ENCODE measurements at regions not wholly inside any gene's neighbourhood (a gene's known extent, or its start where the extent isn't known, plus 50 kb on each side); places are given as distances from the start of the nearest gene placed in this dataset.

GRCh38 chr2:145140658-145141057 lies 620.7 kb upstream of the ZEB2 start:
- in situ Hi-C loops (cut with MboI; ENCODE audit: low sequenced_read_pairs): no loop called here

DNA sequence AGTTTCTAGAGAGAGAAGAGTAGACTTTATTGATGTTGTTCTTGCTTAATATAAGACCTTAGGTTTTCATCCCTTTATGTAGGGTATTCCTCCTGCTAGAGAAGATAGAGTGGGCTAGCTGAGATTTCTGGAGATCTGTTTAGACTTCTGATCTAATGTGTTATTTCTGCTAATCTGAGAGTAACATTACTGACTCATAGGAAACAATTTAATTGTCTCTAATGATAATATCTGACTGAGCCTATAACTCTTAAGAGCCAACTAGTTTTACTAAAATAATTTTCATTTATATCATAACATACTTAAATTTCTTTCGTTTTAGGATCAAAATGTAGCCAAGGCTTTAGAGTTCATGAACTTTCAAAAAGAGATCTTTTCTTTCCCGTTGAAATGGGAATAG lies 618.7 kb upstream of the ZEB2 start:
- in situ Hi-C loops (cut with MboI; ENCODE audit: low sequenced_read_pairs): no loop called here

DNA sequence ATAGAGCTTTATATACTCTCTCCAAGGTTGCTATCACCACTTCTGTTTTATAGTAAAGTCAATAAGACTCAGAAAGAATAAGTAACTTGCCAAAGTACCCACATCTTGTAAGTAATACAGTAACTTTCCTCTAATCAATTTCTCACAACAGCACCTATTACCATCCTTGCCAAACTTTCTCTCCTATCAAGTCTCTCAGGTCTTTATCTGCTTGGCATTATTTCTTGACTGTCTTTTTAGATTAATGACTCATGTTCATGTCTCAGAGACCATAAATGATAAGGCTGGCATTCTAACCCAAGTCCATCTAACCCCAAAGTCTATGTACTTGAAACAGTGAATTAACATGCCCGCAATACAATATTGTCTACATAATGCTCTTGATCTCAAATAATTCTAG lies 618.0 kb upstream of the ZEB2 start:
- in situ Hi-C loops (cut with MboI; ENCODE audit: low sequenced_read_pairs): no loop called here

- in situ Hi-C loops (cut with MboI; ENCODE audit: low sequenced_read_pairs): no loop called here
Measured at GRCh38 chr2:145137211-145137610, 617.3 kb upstream of the ZEB2 start.

DNA sequence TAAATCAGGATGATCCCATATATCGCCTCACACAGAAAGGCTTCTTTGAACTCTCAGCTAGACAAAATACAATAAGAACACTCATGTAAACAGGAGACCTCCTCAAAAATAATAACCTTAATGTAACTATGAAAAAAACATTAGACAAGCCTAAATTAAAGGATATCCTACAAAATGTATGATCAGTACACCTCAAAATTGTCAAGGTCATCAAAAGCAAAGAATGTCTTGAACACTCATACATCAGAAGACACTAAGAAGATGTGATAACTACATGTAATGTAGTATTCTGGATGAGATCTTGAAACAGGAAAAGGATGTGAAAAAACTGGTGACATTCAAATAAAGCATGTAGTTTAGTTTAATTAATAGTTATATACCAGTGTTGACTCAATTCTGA lies 616.8 kb upstream of the ZEB2 start:
- in situ Hi-C loops (cut with MboI; ENCODE audit: low sequenced_read_pairs): no loop called here

- in situ Hi-C loops (cut with MboI; ENCODE audit: low sequenced_read_pairs): no loop called here
Measured at GRCh38 chr2:145126146-145126545, 606.2 kb upstream of the ZEB2 start.

DNA sequence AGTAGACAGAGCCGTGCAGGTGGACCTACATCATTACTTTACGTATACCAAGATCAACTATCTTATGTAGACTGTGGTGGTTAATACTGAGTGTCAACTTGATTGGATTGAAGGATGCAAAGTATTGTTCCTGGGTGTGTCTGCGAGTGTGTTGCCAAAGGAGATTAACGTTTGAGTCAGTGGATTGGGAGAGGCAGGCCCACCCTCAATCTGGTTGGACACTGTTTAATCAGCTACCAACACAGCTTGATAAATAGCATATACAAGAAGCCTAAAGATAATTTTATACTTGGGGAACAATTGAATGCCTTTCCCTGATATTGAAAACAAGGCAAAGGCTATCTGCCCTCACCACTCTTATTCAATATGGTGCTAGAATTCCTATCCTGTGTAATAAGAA lies 604.2 kb upstream of the ZEB2 start:
- in situ Hi-C loops (cut with MboI; ENCODE audit: low sequenced_read_pairs): no loop called here

DNA sequence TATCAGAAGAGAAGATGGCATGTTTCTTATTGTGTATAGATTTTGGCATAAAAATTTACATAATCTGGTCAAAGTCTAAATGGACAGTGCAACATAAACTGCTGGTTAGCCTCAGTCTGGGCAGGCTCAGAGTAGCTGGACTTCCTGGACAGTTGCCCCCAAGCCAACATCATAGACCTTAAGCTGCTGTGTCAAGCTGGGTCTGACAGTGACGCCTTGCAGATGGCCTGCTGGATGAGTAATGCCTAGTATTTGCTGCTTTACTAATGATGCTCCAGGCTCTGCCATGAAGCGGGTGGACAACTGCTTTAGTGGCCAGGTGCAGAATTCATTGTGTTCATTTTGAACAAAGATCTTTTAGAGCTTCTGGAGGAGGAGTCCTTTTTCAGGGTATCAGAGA lies 603.7 kb upstream of the ZEB2 start:
- in situ Hi-C loops (cut with MboI; ENCODE audit: low sequenced_read_pairs): no loop called here

- in situ Hi-C loops (cut with MboI; ENCODE audit: low sequenced_read_pairs): no loop called here
Measured at GRCh38 chr2:145119225-145119624, 599.3 kb upstream of the ZEB2 start.

- in situ Hi-C loops (cut with MboI; ENCODE audit: low sequenced_read_pairs): no loop called here
Measured at GRCh38 chr2:145116834-145117725, 597.2 kb upstream of the ZEB2 start.

GRCh38 chr2:145116056-145116455 lies 596.1 kb upstream of the ZEB2 start:
- in situ Hi-C loops (cut with MboI; ENCODE audit: low sequenced_read_pairs): no loop called here

DNA sequence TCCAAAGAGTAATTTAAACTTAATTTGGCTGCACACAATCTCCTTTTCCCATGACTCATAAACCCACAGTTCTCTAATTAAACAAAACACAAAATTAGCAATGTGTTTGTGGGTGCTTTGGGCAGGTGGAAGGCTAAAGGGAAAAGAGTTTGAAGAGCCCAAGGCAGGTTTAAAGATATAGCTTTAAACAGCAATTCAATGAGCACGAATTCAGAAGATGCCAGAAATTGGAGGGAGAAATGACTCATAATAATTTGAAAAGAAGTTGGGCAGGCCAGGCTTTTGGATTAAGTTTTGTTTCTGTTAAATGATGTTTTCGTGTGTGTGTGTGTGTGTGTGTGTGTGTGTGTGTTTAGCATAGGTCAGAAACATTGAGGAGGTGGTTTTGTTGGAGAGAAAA lies 594.8 kb upstream of the ZEB2 start:
- in situ Hi-C loops (cut with MboI; ENCODE audit: low sequenced_read_pairs): no loop called here

GRCh38 chr2:145112467-145112866 lies 592.5 kb upstream of the ZEB2 start:
- in situ Hi-C loops (cut with MboI; ENCODE audit: low sequenced_read_pairs): no loop called here

GRCh38 chr2:145110668-145111356 lies 590.9 kb upstream of the ZEB2 start:
- in situ Hi-C loops (cut with MboI; ENCODE audit: low sequenced_read_pairs): no loop called here

DNA sequence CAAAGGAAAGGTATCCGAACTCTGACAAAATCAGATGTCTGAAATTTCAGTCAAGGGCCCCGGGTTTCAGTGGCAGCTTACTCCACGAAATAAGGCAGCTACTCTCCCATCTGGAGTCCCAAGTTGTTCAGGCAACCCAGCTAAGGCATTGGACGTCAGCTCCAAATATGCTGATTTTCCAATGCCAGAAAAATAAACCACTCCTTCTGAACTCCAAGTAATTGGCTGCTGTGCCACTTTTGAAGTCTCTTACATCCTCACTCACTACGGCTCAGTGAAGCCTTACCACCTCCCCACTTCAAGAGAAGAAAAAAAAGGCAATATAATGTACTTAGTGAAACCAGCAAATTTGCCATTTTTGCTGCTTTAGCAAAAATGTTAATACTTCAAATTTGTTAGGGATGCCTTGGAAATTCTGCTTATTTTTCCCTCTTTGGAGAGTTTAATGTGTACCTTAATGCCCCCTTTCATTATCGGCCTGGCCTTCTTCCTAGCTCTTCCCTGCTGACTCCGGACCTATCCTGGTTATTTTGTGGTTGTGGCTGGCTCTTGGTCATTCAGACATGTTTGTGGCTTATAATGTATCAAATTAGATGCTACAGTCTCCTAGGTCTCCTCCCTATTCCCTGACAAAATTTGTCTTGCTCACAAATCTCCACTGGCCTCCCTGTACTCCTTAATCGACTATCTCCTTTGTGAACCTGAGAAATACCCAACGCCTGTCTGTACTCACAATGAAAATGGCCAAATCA lies 589.2 kb upstream of the ZEB2 start:
- in situ Hi-C loops (cut with MboI; ENCODE audit: low sequenced_read_pairs): no loop called here

- in situ Hi-C loops (cut with MboI; ENCODE audit: low sequenced_read_pairs): no loop called here
Measured at GRCh38 chr2:145108361-145108778, 588.5 kb upstream of the ZEB2 start.

DNA sequence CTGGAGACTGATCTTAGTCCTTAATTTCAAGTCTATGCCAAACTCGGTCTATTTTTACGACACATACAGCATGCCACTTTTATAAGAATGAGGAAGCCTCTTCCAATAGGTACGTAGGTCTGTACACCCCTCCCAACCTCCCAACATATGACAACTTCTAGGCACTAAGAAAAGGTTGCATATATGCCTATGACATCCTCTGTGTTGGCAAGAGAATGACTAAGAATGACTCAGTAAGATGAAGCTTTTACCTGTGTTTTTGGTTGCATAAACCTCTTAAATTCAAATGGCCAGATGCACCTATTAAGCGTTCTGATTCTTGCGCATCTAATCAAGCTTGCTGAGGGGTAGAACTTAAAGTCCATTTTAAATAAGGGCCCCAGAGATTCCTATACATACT lies 586.4 kb upstream of the ZEB2 start:
- in situ Hi-C loops (cut with MboI; ENCODE audit: low sequenced_read_pairs): no loop called here

DNA sequence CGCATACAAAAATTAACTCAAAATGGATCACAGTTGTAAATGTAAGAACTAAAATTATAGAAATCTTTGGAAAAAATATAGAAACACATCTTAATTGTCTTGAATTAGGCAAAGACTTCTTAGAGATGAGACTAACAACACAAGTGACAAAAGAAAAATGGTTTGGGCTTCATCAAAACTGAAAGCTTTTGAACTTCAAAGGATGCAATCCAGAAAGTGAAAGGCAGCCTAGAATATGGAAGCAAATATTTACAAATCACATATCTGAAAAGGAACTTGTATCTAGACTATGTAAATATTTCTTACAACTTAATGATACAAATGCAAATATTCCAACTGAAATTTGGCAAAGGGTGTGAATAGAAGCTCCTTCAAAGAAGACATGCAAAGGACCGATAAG lies 582.8 kb upstream of the ZEB2 start:
- in situ Hi-C loops (cut with MboI; ENCODE audit: low sequenced_read_pairs): no loop called here

- in situ Hi-C loops (cut with MboI; ENCODE audit: low sequenced_read_pairs): no loop called here
Measured at GRCh38 chr2:145100301-145100700, 580.4 kb upstream of the ZEB2 start.

GRCh38 chr2:145096582-145096981 lies 576.7 kb upstream of the ZEB2 start:
- in situ Hi-C loops (cut with MboI; ENCODE audit: low sequenced_read_pairs): no loop called here

DNA sequence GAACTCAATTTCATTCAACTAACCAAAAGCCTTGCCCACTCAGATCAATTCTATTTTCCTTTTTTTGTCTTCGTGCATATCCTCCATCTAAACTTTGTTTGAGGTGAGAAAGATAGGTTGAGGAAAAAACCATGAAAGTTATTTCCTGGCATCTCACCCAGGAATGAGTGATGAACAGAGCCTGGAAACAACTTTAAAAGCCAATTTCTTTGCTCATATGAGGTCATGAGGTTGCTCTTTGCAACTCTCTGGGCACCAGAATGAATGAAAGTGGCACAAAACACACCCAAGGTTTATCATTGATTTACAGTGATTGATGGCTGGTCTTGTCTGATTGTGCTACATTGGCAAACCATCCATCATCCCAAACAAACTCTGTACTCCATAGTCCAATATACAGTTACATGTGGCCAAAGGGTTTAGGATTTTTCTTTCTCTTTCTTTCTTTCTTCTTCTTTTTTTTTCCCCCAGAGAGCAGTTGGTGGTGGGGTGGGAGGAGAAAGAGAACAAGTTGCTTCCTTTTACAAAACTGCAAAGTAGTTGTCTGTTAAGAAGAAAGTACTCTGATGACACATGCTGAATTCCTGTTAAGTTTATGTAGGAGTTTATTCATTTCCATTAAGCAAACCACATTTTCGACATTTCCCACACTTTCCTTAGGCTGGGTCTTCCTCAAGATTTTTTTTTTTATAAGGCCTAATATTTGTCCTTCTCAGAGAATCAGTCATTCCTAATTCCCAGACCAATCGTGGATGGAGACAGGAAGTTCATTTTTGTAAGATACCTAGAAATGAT lies 575.9 kb upstream of the ZEB2 start:
- in situ Hi-C loops (cut with MboI; ENCODE audit: low sequenced_read_pairs): no loop called here
